ENCODE measurements at regions not wholly inside any gene's neighbourhood (a gene's known extent, or its start where the extent isn't known, plus 50 kb on each side); places are given as distances from the start of the nearest gene placed in this dataset.

DNA sequence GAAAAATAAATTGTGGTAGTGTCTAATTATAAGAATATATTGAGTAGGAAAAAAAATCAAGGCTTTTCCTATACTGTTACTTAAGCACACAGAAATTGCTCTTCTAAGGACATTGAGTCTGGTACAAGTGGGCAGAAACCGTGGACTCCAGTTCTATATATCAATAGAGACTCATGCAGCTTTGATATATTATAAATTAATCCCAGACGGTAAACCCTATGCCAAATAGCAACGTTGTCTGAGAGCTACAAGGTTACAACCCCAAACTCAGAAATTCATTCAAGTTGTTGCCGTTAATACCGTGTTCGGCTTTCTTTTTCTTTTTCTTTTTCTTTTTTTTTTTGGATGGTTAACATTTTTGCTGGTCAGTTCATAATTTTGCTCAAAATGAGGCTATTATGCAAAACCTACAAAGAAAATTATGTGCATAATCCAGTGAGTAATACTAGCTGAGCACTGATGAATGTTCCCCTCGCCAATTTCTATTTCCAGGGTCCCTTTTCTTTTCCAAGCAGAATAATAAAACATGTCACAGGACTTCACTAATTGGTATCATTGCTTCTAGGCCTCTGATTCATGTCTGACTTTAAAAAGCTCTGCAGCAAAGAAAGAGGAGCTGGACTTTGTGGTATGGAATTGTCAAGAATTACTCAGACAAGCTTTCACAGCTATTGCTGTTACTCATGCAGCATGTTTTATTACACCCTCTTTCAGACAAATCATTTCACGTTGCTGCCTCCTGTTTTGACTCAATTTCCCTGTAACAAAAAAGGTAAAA, 737.7 kb downstream of the NLGN4X start (continued):
- no peak for TF ChIP-seq ZNF462 (CRISPR knock-in tag; IDR thresholded peaks at IDR 0.05)
- no peak for TF ChIP-seq JUNB (IDR thresholded peaks at IDR 0.05; ENCODE audit: unreplicated experiment)
- TF ChIP-seq ZNF114 (CRISPR knock-in tag; IDR thresholded peaks at IDR 0.05): no peak

DNA sequence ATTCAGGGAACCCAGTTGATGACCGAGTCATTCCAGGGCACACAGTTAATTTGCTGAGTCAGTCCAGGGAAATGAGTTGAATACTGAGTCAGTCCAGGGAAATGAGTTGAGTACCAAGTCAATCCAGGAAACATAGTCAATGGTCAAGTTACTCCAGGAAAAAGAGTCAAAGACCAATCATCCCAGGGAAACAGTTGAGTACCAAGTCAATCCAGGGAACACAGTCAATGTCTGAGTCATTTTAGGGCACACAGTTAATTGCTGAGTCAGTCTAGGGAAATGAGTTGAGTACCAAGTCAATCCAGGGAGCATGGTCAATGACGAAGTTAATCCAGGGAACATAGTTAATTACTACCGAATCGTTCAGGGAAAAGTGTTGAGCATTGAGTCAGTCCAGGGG, 754.4 kb downstream of the NLGN4X start:
- Histone ChIP-seq H3K4me1 (ENCODE audit: insufficient read depth) (no peaks in the 10 kb centered on the region), H3K27ac (ENCODE audit: low read depth) (no peak overlapping the region), H3K79me2 (replicated peaks; ENCODE audit: insufficient read depth) (no peaks in the 10 kb centered on the region), H3K4me3 (no peak overlapping the region), H3K36me3 (ENCODE audit: insufficient read depth) (no peaks in the 10 kb centered on the region), H2AFZ (no peak overlapping the region), H3K4me2 (no peak overlapping the region), H3F3A (replicated peaks; ENCODE audit: low read depth) (no peaks in the 10 kb centered on the region), H3K9me2 (ENCODE audit: insufficient read depth) (no peaks in the 10 kb centered on the region), H4K20me1 (replicated peaks; ENCODE audit: insufficient read depth) (no peaks in the 10 kb centered on the region), H3K27me3 (ENCODE audit: insufficient read depth) (no peaks in the 10 kb centered on the region)
- Mint-ChIP-seq H3K27me3 (ENCODE audit: insufficient read depth, low read depth, poor library complexity) (no peaks in the 10 kb centered on the region), H3K9me3 (peaks cover 3% of the 10 kb centered on the region; the same call in 2 of the 3 replicates), H3K4me3 (no peak overlapping the region), H3K27ac (no peak overlapping the region), H3K36me3 (ENCODE audit: low read depth) (peaks cover 7% of the 10 kb centered on the region; the same call in 1 of the 3 replicates), H3K4me1 (no peaks in the 10 kb centered on the region)
- ATAC-seq (no peak), DNase-seq (ENCODE audit: low spot score) (no peak)
- no peak for TF ChIP-seq JUNB (IDR thresholded peaks at IDR 0.05; ENCODE audit: unreplicated experiment)
- no peak for TF ChIP-seq ZNF462 (CRISPR knock-in tag; IDR thresholded peaks at IDR 0.05)
- TF ChIP-seq, protein P1, sequence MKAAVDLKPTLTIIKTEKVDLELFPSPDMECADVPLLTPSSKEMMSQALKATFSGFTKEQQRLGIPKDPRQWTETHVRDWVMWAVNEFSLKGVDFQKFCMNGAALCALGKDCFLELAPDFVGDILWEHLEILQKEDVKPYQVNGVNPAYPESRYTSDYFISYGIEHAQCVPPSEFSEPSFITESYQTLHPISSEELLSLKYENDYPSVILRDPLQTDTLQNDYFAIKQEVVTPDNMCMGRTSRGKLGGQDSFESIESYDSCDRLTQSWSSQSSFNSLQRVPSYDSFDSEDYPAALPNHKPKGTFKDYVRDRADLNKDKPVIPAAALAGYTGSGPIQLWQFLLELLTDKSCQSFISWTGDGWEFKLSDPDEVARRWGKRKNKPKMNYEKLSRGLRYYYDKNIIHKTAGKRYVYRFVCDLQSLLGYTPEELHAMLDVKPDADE (IDR thresholded peaks at IDR 0.05): no peak
- no peak for TF ChIP-seq POLR2AphosphoS5 (IDR thresholded peaks at IDR 0.05; ENCODE audit: low read depth)
- TF ChIP-seq NANOG (IDR thresholded peaks at IDR 0.05; ENCODE audit: borderline replicate concordance): no peak
- TF ChIP-seq ZNF331 (CRISPR knock-in tag; IDR thresholded peaks at IDR 0.05; ENCODE audit: low read depth): no peak
- TF ChIP-seq ZNF114 (CRISPR knock-in tag; IDR thresholded peaks at IDR 0.05): no peak
- TF ChIP-seq EZH2 (IDR thresholded peaks at IDR 0.05; ENCODE audit: low read depth, unreplicated experiment): no peak
